MCF 10A (cell line): ENCODE measurements at regions not wholly inside any gene's neighbourhood (a gene's known extent, or its start where the extent isn't known, plus 50 kb on each side); places are given as distances from the start of the nearest gene placed in this dataset.

Experiments used
- BruUV-seq: library from RNA; stranded (reverse); fragments of 400-500 nt; replicated peaks from 2 replicates; lab custom pipeline; 2021; lab: Mats Ljungman, UMichigan
- CTCF ChIA-PET: fragments of 300-600 bp; sonication (Branson Sonifier 250); formaldehyde crosslinking; extraction: SDS; loops from one replicate; lab custom pipeline; 2021; ENCODE audit warnings: antibody characterized with exemption, inconsistent platforms; lab: Yijun Ruan, JAX
- POLR2A ChIA-PET: fragments of 300-600, 350-650 bp; sonication (Branson Sonifier 250); formaldehyde crosslinking; extraction: SDS; loops from one replicate; lab custom pipeline; 2020; ENCODE audit warnings: antibody characterized with exemption, inconsistent platforms; lab: Yijun Ruan, JAX
- DNase-seq: peaks from one replicate; pipeline ENCODE4 v3.0.0-alpha.2; 2018; ENCODE audit not compliant: unreplicated experiment
- H3K27ac Mint-ChIP-seq: one replicate; pipeline ENCODE4 v1.8.0; 2022; ENCODE audit warnings: mild to moderate bottlenecking, low read depth, mixed read lengths; ENCODE audit not compliant: unreplicated experiment
- H3K27me3 Mint-ChIP-seq: one replicate; pipeline ENCODE4 v1.8.0; 2022; ENCODE audit warnings: mixed read lengths; ENCODE audit not compliant: insufficient read depth, unreplicated experiment
- H3K36me3 Mint-ChIP-seq: one replicate; pipeline ENCODE4 v1.8.0; 2022; ENCODE audit warnings: mild to moderate bottlenecking, moderate library complexity, mixed read lengths; ENCODE audit not compliant: insufficient read depth, unreplicated experiment
- H3K4me1 Mint-ChIP-seq: one replicate; pipeline ENCODE4 v1.8.0; 2022; ENCODE audit warnings: mixed read lengths; ENCODE audit not compliant: insufficient read depth, unreplicated experiment
- H3K4me3 Mint-ChIP-seq: one replicate; pipeline ENCODE4 v1.8.0; 2022; ENCODE audit warnings: mild to moderate bottlenecking, moderate library complexity, mixed read lengths; ENCODE audit not compliant: unreplicated experiment
- H3K9me3 Mint-ChIP-seq: one replicate; pipeline ENCODE4 v1.8.0; 2022; ENCODE audit warnings: mixed read lengths; ENCODE audit not compliant: unreplicated experiment
- CTCF ChIP-seq: fragments of 200-600 bp; IDR thresholded peaks from one replicate; pipeline ENCODE4 v1.8.0; 2022; ENCODE audit warnings: antibody characterized with exemption, mild to moderate bottlenecking; ENCODE audit not compliant: unreplicated experiment
- intact Hi-C: fragments of 100-400 bp; cut with micrococcal nuclease; formaldehyde crosslinking; loops from 2 replicates; pipeline ENCODE4 v1.14.1; 2022

GRCh38 chr5:144880513-144880912 is 709.8 kb downstream of the KCTD16 start:
- no peaks in the 10 kb centered on the region for H3K4me1 Mint-ChIP-seq
- ChIA-PET POLR2A (no interaction called here), CTCF (no interaction called here)
- no peaks in the 10 kb centered on the region for H3K36me3 Mint-ChIP-seq
- BruUV-seq, result no TSS peak
- DNase-seq, result no peak
- intact Hi-C loops, result no loop called here
- no peak overlapping the region for H3K27ac Mint-ChIP-seq
- H3K27me3 Mint-ChIP-seq, result no peaks in the 10 kb centered on the region
- H3K9me3 Mint-ChIP-seq, result no peaks in the 10 kb centered on the region
- TF ChIP-seq CTCF, result no peak
- H3K4me3 Mint-ChIP-seq, result no peak overlapping the region

GRCh38 chr5:144876990-144877389 is 706.3 kb downstream of the KCTD16 start:
- H3K27ac Mint-ChIP-seq, result no peak overlapping the region
- ChIA-PET CTCF (interaction anchor here (0.6 kb wide), 1 partner anchor 458 kb away, joined by 3 read pairs; no protein-coding TSS in a partner anchor), POLR2A (interaction anchor here (0.6 kb wide), 2 partner anchors 9 to 522 kb away, joined by 3 read pairs; no protein-coding TSS in a partner anchor)
- H3K36me3 Mint-ChIP-seq, result no peaks in the 10 kb centered on the region
- no TSS peak for BruUV-seq
- intact Hi-C loops, result no loop called here
- no peak for DNase-seq
- H3K9me3 Mint-ChIP-seq, result no peaks in the 10 kb centered on the region
- no peak overlapping the region for H3K4me3 Mint-ChIP-seq
- H3K27me3 Mint-ChIP-seq, result no peaks in the 10 kb centered on the region
- TF ChIP-seq CTCF, result no peak
- no peaks in the 10 kb centered on the region for H3K4me1 Mint-ChIP-seq

- no TSS peak for BruUV-seq
- no peaks in the 10 kb centered on the region for H3K27me3 Mint-ChIP-seq
- H3K9me3 Mint-ChIP-seq, result no peaks in the 10 kb centered on the region
- no peak for TF ChIP-seq CTCF
- H3K4me1 Mint-ChIP-seq, result no peaks in the 10 kb centered on the region
- H3K36me3 Mint-ChIP-seq, result no peaks in the 10 kb centered on the region
- H3K4me3 Mint-ChIP-seq, result no peak overlapping the region
- ChIA-PET POLR2A (no interaction called here), CTCF (interaction anchor here (1.0 kb wide), 1 partner anchor 51 kb away, joined by 3 read pairs; no protein-coding TSS in a partner anchor)
- H3K27ac Mint-ChIP-seq, result no peak overlapping the region
- intact Hi-C loops, result no loop called here
- no peak for DNase-seq
Observed at GRCh38 chr5:144873076-144873475, 702.4 kb downstream of the KCTD16 start.

- TF ChIP-seq CTCF, result no peak
- no peaks in the 10 kb centered on the region for H3K27me3 Mint-ChIP-seq
- CTCF ChIA-PET, result interaction anchor here (0.7 to 1.3 kb wide), 3 partner anchors 13 to 483 kb away, joined by 3 to 4 read pairs (median 3); no protein-coding TSS in a partner anchor
- POLR2A ChIA-PET, result no interaction called here
- intact Hi-C loops, result no loop called here
- H3K27ac Mint-ChIP-seq, result no peak overlapping the region
- no TSS peak for BruUV-seq
- H3K36me3 Mint-ChIP-seq, result no peaks in the 10 kb centered on the region
- no peak overlapping the region for H3K4me3 Mint-ChIP-seq
- peak; percentile 18 for DNase-seq
- no peaks in the 10 kb centered on the region for H3K9me3 Mint-ChIP-seq
- no peaks in the 10 kb centered on the region for H3K4me1 Mint-ChIP-seq
Observed at GRCh38 chr5:144864118-144864517, 693.4 kb downstream of the KCTD16 start.
